ENCODE measurements at regions not wholly inside any gene's neighbourhood (a gene's known extent, or its start where the extent isn't known, plus 50 kb on each side); places are given as distances from the start of the nearest gene placed in this dataset.

GRCh38 chr2:8548065-8548618 lies 133.7 kb upstream of the ID2 start:
- DNase-seq (peak in 1 of 2 donors; percentile 7), ATAC-seq (no peak)
- Histone ChIP-seq H3K27ac (no peak overlapping the region), H3K4me3 (no peak overlapping the region), H3K36me3 (no peaks in the 10 kb centered on the region), H3K4me1 (peaks cover 0 to 4% of the 10 kb centered on the region in 2 donors), H3K9me3 (no peaks in the 10 kb centered on the region), H3K27me3 (no peaks in the 10 kb centered on the region)
- intact Hi-C loops (cut with DNase I; ENCODE audit: low total_unique reads): no loop called here
- TF ChIP-seq, protein P1, sequence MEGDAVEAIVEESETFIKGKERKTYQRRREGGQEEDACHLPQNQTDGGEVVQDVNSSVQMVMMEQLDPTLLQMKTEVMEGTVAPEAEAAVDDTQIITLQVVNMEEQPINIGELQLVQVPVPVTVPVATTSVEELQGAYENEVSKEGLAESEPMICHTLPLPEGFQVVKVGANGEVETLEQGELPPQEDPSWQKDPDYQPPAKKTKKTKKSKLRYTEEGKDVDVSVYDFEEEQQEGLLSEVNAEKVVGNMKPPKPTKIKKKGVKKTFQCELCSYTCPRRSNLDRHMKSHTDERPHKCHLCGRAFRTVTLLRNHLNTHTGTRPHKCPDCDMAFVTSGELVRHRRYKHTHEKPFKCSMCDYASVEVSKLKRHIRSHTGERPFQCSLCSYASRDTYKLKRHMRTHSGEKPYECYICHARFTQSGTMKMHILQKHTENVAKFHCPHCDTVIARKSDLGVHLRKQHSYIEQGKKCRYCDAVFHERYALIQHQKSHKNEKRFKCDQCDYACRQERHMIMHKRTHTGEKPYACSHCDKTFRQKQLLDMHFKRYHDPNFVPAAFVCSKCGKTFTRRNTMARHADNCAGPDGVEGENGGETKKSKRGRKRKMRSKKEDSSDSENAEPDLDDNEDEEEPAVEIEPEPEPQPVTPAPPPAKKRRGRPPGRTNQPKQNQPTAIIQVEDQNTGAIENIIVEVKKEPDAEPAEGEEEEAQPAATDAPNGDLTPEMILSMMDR (IDR thresholded peaks at IDR 0.05 in 4 of 5, conservative IDR thresholded peaks at IDR 0.05 in 1 of 5): no peak
- no peak for TF ChIP-seq POLR2A (IDR thresholded peaks at IDR 0.05)
- in situ Hi-C loops (cut with MboI; ENCODE audit: low sequenced_read_pairs in 4 of 4): no loop called here

- intact Hi-C loops (cut with DNase I; ENCODE audit: low total_unique reads): no loop called here
Measured at GRCh38 chr2:8548619-8549150, 133.2 kb upstream of the ID2 start.

GRCh38 chr2:8549273-8549922 lies 132.5 kb upstream of the ID2 start:
- Histone ChIP-seq H3K27me3 (no peaks in the 10 kb centered on the region), H3K4me1 (peaks cover 0 to 4% of the 10 kb centered on the region in 2 donors), H3K27ac (no peak overlapping the region), H3K9me3 (no peaks in the 10 kb centered on the region), H3K4me3 (no peak overlapping the region), H3K36me3 (no peaks in the 10 kb centered on the region)
- in situ Hi-C loops (cut with MboI; ENCODE audit: low sequenced_read_pairs in 4 of 4) (no loop called here), intact Hi-C loops (cut with DNase I; ENCODE audit: low total_unique reads) (no loop called here)
- DNase-seq (peak in 1 of 2 donors; percentile 9), ATAC-seq (no peak)
- TF ChIP-seq, protein P1 (IDR thresholded peaks at IDR 0.05 in 4 of 5, conservative IDR thresholded peaks at IDR 0.05 in 1 of 5): no peak
- TF ChIP-seq POLR2A (IDR thresholded peaks at IDR 0.05): no peak

More at GRCh38 chr2:8548619-8549150, 133.2 kb upstream of the ID2 start:
- ATAC-seq: no peak
- no peak for TF ChIP-seq POLR2A (IDR thresholded peaks at IDR 0.05)
- TF ChIP-seq, protein P1 (IDR thresholded peaks at IDR 0.05 in 4 of 5, conservative IDR thresholded peaks at IDR 0.05 in 1 of 5): no peak
- DNase-seq: peak in 1 of 2 donors; percentile 2
- H3K27ac ChIP-seq: no peak overlapping the region
- H3K9me3 ChIP-seq: no peaks in the 10 kb centered on the region
- H3K36me3 ChIP-seq: no peaks in the 10 kb centered on the region
- in situ Hi-C loops (cut with MboI; ENCODE audit: low sequenced_read_pairs in 4 of 4): no loop called here
- H3K27me3 ChIP-seq: no peaks in the 10 kb centered on the region
- peaks cover 0 to 4% of the 10 kb centered on the region in 2 donors for H3K4me1 ChIP-seq
- H3K4me3 ChIP-seq: no peak overlapping the region

DNA sequence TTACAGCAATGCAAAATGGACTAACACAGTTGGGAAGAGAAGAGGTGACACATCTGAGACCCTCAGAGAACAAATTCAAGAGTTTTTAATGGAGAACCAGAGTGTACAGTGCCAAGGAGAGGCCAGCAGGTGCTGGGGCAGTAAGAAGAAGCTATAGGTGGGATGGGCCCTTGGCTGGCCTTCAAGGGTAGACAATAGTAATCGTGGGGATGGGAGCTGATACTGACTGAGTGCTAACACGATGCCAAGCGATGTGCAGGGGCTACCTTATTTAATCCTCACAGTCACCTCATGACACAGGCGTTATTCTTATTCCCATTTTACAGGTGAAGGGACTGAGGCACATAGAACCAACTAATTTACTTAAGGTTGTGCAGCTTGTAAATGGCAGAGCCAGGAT lies 131.9 kb upstream of the ID2 start:
- ATAC-seq: no peak
- Histone ChIP-seq H3K4me3 (no peak overlapping the region), H3K27ac (no peak overlapping the region), H3K36me3 (no peaks in the 10 kb centered on the region), H3K27me3 (no peaks in the 10 kb centered on the region), H3K9me3 (no peaks in the 10 kb centered on the region), H3K4me1 (no peaks in the 10 kb centered on the region)
- no peak for TF ChIP-seq POLR2A (IDR thresholded peaks at IDR 0.05)
- TF ChIP-seq, protein P1 (IDR thresholded peaks at IDR 0.05 in 4 of 5, conservative IDR thresholded peaks at IDR 0.05 in 1 of 5): no peak
- intact Hi-C loops (cut with DNase I; ENCODE audit: low total_unique reads): no loop called here
- in situ Hi-C loops (cut with MboI; ENCODE audit: low sequenced_read_pairs in 4 of 4): no loop called here
- DNase-seq: no peak
